Keratinocyte (primary cell): ENCODE measurements at regions not wholly inside any gene's neighbourhood (a gene's known extent, or its start where the extent isn't known, plus 50 kb on each side); places are given as distances from the start of the nearest gene placed in this dataset.

Source experiments
- DNase-seq: peaks from one replicate; pipeline ENCODE4 v3.0.0-alpha.2; 2011; ENCODE audit warnings: low read depth, missing footprints, low spot score
- FAIRE-seq: peaks from 2 replicates; lab custom pipeline; 2011; peaks lifted over from hg19 to GRCh38; lab: Jason Lieb, UNC
- H2AFZ ChIP-seq: 2 replicates; pipeline ENCODE4 v1.6.0; 2012; ENCODE audit warnings: low read length, control low read depth, inconsistent platforms; ENCODE audit not compliant: control insufficient read depth
- H3K27ac ChIP-seq: 2 replicates; pipeline ENCODE4 v1.5.1; 2011; ENCODE audit warnings: low read length; ENCODE audit not compliant: control insufficient read depth, insufficient read depth
- H3K27me3 ChIP-seq: 3 replicates; pipeline ENCODE4 v1.6.0; 2011; ENCODE audit warnings: low read length; ENCODE audit not compliant: control insufficient read depth, insufficient read depth; ENCODE audit errors: extremely low read depth
- H3K36me3 ChIP-seq, 2 experiments: 2 replicates in 1 of 2; 3 replicates in 1 of 2; pipeline ENCODE4 v1.5.1; 2011; ENCODE audit warnings: low read length in 2 of 2, mild to moderate bottlenecking in 1 of 2; ENCODE audit not compliant: control insufficient read depth in 2 of 2, insufficient read depth in 2 of 2; ENCODE audit errors: extremely low read depth in 1 of 2
- H3K4me1 ChIP-seq: 3 replicates; pipeline ENCODE4 v1.5.1; 2011; ENCODE audit warnings: low read length; ENCODE audit not compliant: control insufficient read depth, insufficient read depth; ENCODE audit errors: extremely low read depth
- H3K4me2 ChIP-seq: 3 replicates; pipeline ENCODE4 v1.6.0; 2011; ENCODE audit warnings: low read depth, low read length; ENCODE audit not compliant: control insufficient read depth, insufficient read depth; ENCODE audit errors: extremely low read depth
- H3K4me3 ChIP-seq, 3 experiments: fragments of 200-600 bp in 1 of 3; sonication (generic) in 1 of 3; 2 replicates in 2 of 3; 3 replicates in 1 of 3; pipeline ENCODE4 v1.5.1; 2011 to 2016; ENCODE audit warnings: low read length in 3 of 3, mild to moderate bottlenecking in 3 of 3, control low read depth in 2 of 3, inconsistent platforms in 1 of 3, low read depth in 1 of 3, mixed read lengths in 1 of 3, mixed run types in 1 of 3, moderate library complexity in 1 of 3; ENCODE audit not compliant: control insufficient read depth in 2 of 3, insufficient read depth in 2 of 3; ENCODE audit errors: extremely low read depth in 1 of 3
- H3K79me2 ChIP-seq: 2 replicates; pipeline ENCODE4 v1.6.0; 2012; ENCODE audit warnings: low read length; ENCODE audit not compliant: control insufficient read depth, insufficient read depth
- H3K9ac ChIP-seq: 3 replicates; pipeline ENCODE4 v1.6.0; 2011; ENCODE audit warnings: low read length; ENCODE audit not compliant: control insufficient read depth, insufficient read depth; ENCODE audit errors: extremely low read depth
- H3K9me1 ChIP-seq: 3 replicates; pipeline ENCODE4 v1.6.0; 2011; ENCODE audit warnings: low read length; ENCODE audit not compliant: control insufficient read depth, insufficient read depth; ENCODE audit errors: extremely low read depth
- H3K9me3 ChIP-seq: 2 replicates; pipeline ENCODE4 v1.5.1; 2012; ENCODE audit warnings: low read depth, low read length; ENCODE audit not compliant: control insufficient read depth
- H4K20me1 ChIP-seq: 3 replicates; pipeline ENCODE4 v1.6.0; 2011; ENCODE audit warnings: low read length; ENCODE audit not compliant: control insufficient read depth, insufficient read depth; ENCODE audit errors: extremely low read depth
- EZH2 ChIP-seq: IDR thresholded peaks from one replicate; pipeline ENCODE4 v1.6.1; 2012; ENCODE audit warnings: inconsistent platforms, mild to moderate bottlenecking, low read length, moderate library complexity
- dilution Hi-C: fragments of 300-500 bp; cut with MboI; formaldehyde crosslinking; loops from one replicate; pipeline ENCODE4 v1.7.0; 2020; ENCODE audit warnings: low sequenced_read_pairs; ENCODE audit not compliant: extremely low pct_ligation_motif_present
- TF ChIP-seq, protein P1 (sequence below), 3 experiments: IDR thresholded peaks in 1 of 3; conservative IDR thresholded peaks in 1 of 3; optimal IDR thresholded peaks in 1 of 3; 2 replicates in 2 of 3; 3 replicates in 1 of 3; pipeline versions ENCODE3 to v1.5.1; 2011; ENCODE audit warnings: low read length in 3 of 3, mild to moderate bottlenecking in 3 of 3, moderate library complexity in 2 of 3, control low read depth in 1 of 3, inconsistent platforms in 1 of 3; ENCODE audit not compliant: insufficient read depth in 2 of 3; ENCODE audit errors: extremely low read depth in 1 of 3

DNA sequence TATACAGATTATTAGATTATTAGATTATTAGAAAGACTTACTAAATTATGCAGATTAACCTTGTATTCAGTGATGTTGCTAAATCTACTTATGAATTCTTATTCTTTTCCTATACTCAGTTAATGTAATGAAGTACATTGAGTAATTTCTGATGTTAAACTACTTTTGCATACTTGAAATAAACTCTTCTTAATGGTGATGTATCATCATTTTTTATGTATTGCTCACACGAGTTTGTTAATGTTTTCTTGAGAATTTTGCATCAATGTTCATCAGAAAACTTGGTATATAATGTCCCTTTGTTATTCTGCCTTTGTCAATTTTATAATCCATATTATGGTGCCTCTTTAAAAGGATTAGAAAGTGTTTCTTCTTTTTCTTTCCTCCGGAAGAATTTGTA lies 163.2 kb upstream of the COL8A1 start:
- H3K27ac ChIP-seq: no peak overlapping the region
- no peaks in the 10 kb centered on the region for H3K4me1 ChIP-seq
- H3K27me3 ChIP-seq: no peaks in the 10 kb centered on the region
- no peaks in the 10 kb centered on the region for H3K79me2 ChIP-seq
- H3K9me3 ChIP-seq: no peaks in the 10 kb centered on the region
- no peak for DNase-seq
- H3K9me1 ChIP-seq: no peaks in the 10 kb centered on the region
- no peak overlapping the region for H3K4me3 ChIP-seq
- H4K20me1 ChIP-seq: no peaks in the 10 kb centered on the region
- H2AFZ ChIP-seq: no peak overlapping the region
- dilution Hi-C loops: no loop called here
- H3K36me3 ChIP-seq: no peaks in the 10 kb centered on the region
- no peak overlapping the region for H3K4me2 ChIP-seq
- H3K9ac ChIP-seq: no peak overlapping the region
- no peak for FAIRE-seq
- TF ChIP-seq, protein P1, sequence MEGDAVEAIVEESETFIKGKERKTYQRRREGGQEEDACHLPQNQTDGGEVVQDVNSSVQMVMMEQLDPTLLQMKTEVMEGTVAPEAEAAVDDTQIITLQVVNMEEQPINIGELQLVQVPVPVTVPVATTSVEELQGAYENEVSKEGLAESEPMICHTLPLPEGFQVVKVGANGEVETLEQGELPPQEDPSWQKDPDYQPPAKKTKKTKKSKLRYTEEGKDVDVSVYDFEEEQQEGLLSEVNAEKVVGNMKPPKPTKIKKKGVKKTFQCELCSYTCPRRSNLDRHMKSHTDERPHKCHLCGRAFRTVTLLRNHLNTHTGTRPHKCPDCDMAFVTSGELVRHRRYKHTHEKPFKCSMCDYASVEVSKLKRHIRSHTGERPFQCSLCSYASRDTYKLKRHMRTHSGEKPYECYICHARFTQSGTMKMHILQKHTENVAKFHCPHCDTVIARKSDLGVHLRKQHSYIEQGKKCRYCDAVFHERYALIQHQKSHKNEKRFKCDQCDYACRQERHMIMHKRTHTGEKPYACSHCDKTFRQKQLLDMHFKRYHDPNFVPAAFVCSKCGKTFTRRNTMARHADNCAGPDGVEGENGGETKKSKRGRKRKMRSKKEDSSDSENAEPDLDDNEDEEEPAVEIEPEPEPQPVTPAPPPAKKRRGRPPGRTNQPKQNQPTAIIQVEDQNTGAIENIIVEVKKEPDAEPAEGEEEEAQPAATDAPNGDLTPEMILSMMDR (optimal IDR thresholded peaks at IDR 0.05 in 1 of 3, IDR thresholded peaks at IDR 0.05 in 1 of 3, conservative IDR thresholded peaks at IDR 0.05 in 1 of 3; ENCODE audit: extremely low read depth in 1 of 3, insufficient read depth in 2 of 3, low read length in 3 of 3): no peak
- TF ChIP-seq EZH2: no peak

DNA sequence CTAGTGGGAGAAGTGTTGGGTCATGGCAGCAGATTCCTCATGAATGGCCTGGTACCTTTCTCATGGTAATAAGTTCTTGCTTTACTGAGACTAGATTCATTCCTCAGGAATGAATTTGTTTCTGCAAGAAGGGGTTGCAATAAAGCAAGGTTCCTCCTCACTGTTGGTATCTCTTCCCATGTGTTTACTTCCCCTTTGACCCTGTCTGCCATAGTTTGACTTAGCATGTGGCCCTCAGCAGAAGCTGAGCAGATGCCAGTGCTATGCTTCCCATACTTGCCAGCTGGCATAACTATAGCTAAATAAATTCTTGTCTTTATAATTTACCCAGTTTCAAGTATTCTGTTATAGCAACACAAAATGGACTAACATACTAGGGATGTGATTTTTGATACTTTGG lies 163.6 kb upstream of the COL8A1 start:
- Histone ChIP-seq H2AFZ (no peak overlapping the region), H3K4me3 (no peak overlapping the region), H3K36me3 (no peaks in the 10 kb centered on the region), H3K27me3 (no peaks in the 10 kb centered on the region), H3K9me3 (no peaks in the 10 kb centered on the region), H3K27ac (no peak overlapping the region), H3K9me1 (no peaks in the 10 kb centered on the region), H3K4me2 (no peak overlapping the region), H3K9ac (no peak overlapping the region), H4K20me1 (no peaks in the 10 kb centered on the region), H3K79me2 (no peaks in the 10 kb centered on the region), H3K4me1 (no peaks in the 10 kb centered on the region)
- dilution Hi-C loops: no loop called here
- no peak for FAIRE-seq
- TF ChIP-seq EZH2: no peak
- TF ChIP-seq, protein P1 (optimal IDR thresholded peaks at IDR 0.05 in 1 of 3, IDR thresholded peaks at IDR 0.05 in 1 of 3, conservative IDR thresholded peaks at IDR 0.05 in 1 of 3; ENCODE audit: extremely low read depth in 1 of 3, insufficient read depth in 2 of 3, low read length in 3 of 3): no peak
- no peak for DNase-seq
